Keratinocyte (primary cell): ENCODE measurements at regions not wholly inside any gene's neighbourhood (a gene's known extent, or its start where the extent isn't known, plus 50 kb on each side); places are given as distances from the start of the nearest gene placed in this dataset.
A peak's percentile ranks its signal among the peaks of the same experiment; 100 is the strongest.

Experiments
- DNase-seq: peaks from one replicate; pipeline ENCODE4 v3.0.0-alpha.2; 2011; ENCODE audit warnings: low read depth, missing footprints, low spot score
- FAIRE-seq: peaks from 2 replicates; lab custom pipeline; 2011; peaks lifted over from hg19 to GRCh38; lab: Jason Lieb, UNC
- H2AFZ ChIP-seq: 2 replicates; pipeline ENCODE4 v1.6.0; 2012; ENCODE audit warnings: low read length, control low read depth, inconsistent platforms; ENCODE audit not compliant: control insufficient read depth
- H3K27ac ChIP-seq: 2 replicates; pipeline ENCODE4 v1.5.1; 2011; ENCODE audit warnings: low read length; ENCODE audit not compliant: control insufficient read depth, insufficient read depth
- H3K27me3 ChIP-seq: 3 replicates; pipeline ENCODE4 v1.6.0; 2011; ENCODE audit warnings: low read length; ENCODE audit not compliant: control insufficient read depth, insufficient read depth; ENCODE audit errors: extremely low read depth
- H3K36me3 ChIP-seq, 2 experiments: 2 replicates in 1 of 2; 3 replicates in 1 of 2; pipeline ENCODE4 v1.5.1; 2011; ENCODE audit warnings: low read length in 2 of 2, mild to moderate bottlenecking in 1 of 2; ENCODE audit not compliant: control insufficient read depth in 2 of 2, insufficient read depth in 2 of 2; ENCODE audit errors: extremely low read depth in 1 of 2
- H3K4me1 ChIP-seq: 3 replicates; pipeline ENCODE4 v1.5.1; 2011; ENCODE audit warnings: low read length; ENCODE audit not compliant: control insufficient read depth, insufficient read depth; ENCODE audit errors: extremely low read depth
- H3K4me2 ChIP-seq: 3 replicates; pipeline ENCODE4 v1.6.0; 2011; ENCODE audit warnings: low read depth, low read length; ENCODE audit not compliant: control insufficient read depth, insufficient read depth; ENCODE audit errors: extremely low read depth
- H3K4me3 ChIP-seq, 3 experiments: fragments of 200-600 bp in 1 of 3; sonication (generic) in 1 of 3; 2 replicates in 2 of 3; 3 replicates in 1 of 3; pipeline ENCODE4 v1.5.1; 2011 to 2016; ENCODE audit warnings: low read length in 3 of 3, mild to moderate bottlenecking in 3 of 3, control low read depth in 2 of 3, inconsistent platforms in 1 of 3, low read depth in 1 of 3, mixed read lengths in 1 of 3, mixed run types in 1 of 3, moderate library complexity in 1 of 3; ENCODE audit not compliant: control insufficient read depth in 2 of 3, insufficient read depth in 2 of 3; ENCODE audit errors: extremely low read depth in 1 of 3
- H3K79me2 ChIP-seq: 2 replicates; pipeline ENCODE4 v1.6.0; 2012; ENCODE audit warnings: low read length; ENCODE audit not compliant: control insufficient read depth, insufficient read depth
- H3K9ac ChIP-seq: 3 replicates; pipeline ENCODE4 v1.6.0; 2011; ENCODE audit warnings: low read length; ENCODE audit not compliant: control insufficient read depth, insufficient read depth; ENCODE audit errors: extremely low read depth
- H3K9me1 ChIP-seq: 3 replicates; pipeline ENCODE4 v1.6.0; 2011; ENCODE audit warnings: low read length; ENCODE audit not compliant: control insufficient read depth, insufficient read depth; ENCODE audit errors: extremely low read depth
- H3K9me3 ChIP-seq: 2 replicates; pipeline ENCODE4 v1.5.1; 2012; ENCODE audit warnings: low read depth, low read length; ENCODE audit not compliant: control insufficient read depth
- H4K20me1 ChIP-seq: 3 replicates; pipeline ENCODE4 v1.6.0; 2011; ENCODE audit warnings: low read length; ENCODE audit not compliant: control insufficient read depth, insufficient read depth; ENCODE audit errors: extremely low read depth
- EZH2 ChIP-seq: IDR thresholded peaks from one replicate; pipeline ENCODE4 v1.6.1; 2012; ENCODE audit warnings: inconsistent platforms, mild to moderate bottlenecking, low read length, moderate library complexity
- dilution Hi-C: fragments of 300-500 bp; cut with MboI; formaldehyde crosslinking; loops from one replicate; pipeline ENCODE4 v1.7.0; 2020; ENCODE audit warnings: low sequenced_read_pairs; ENCODE audit not compliant: extremely low pct_ligation_motif_present
- TF ChIP-seq, protein P1 (sequence below), 3 experiments: IDR thresholded peaks in 1 of 3; conservative IDR thresholded peaks in 1 of 3; optimal IDR thresholded peaks in 1 of 3; 2 replicates in 2 of 3; 3 replicates in 1 of 3; pipeline versions ENCODE3 to v1.5.1; 2011; ENCODE audit warnings: low read length in 3 of 3, mild to moderate bottlenecking in 3 of 3, moderate library complexity in 2 of 3, control low read depth in 1 of 3, inconsistent platforms in 1 of 3; ENCODE audit not compliant: insufficient read depth in 2 of 3; ENCODE audit errors: extremely low read depth in 1 of 3

DNA sequence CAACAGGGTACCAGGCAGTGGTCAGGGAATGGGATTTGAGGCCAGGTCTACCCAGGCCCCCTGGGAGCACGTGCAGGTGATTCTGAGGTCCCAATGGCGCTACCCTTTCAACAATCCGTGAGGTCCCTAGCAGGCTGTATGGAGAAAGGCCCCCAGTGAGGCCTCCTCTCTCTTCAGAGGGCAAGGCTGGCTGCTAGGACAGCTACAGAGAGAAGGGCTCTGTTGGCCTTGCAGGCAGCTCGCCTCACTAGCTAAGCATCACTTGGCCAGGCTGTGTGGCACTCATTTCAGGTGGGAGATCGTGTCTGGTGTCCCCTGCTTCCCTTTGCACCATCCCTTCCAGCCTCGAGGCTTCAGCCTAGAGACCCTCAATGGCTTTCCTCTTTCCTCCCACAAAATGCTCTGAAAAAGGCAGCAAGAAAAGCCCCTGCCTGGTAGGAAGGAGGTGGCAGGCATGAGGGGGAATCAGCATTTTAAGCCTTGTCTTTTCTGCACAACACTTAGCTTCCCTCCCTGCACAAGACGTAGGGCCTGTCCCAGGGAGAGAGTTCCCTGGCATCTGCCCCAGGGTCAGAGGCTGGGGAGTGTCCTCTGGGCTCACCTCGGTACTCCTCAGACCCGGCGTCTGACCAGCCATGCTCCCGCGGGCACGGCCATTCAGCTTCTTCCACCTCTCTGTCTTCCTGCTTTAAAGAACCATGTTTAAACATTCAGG lies 111.8 kb downstream of the ASB7 start:
- no peaks in the 10 kb centered on the region for H3K79me2 ChIP-seq
- peak overlapping the region; percentile 27 for H3K4me2 ChIP-seq
- FAIRE-seq (peak; percentile 48), DNase-seq (no peak)
- H4K20me1 ChIP-seq: no peaks in the 10 kb centered on the region
- no peak overlapping the region for H3K4me3 ChIP-seq
- TF ChIP-seq, protein P1, sequence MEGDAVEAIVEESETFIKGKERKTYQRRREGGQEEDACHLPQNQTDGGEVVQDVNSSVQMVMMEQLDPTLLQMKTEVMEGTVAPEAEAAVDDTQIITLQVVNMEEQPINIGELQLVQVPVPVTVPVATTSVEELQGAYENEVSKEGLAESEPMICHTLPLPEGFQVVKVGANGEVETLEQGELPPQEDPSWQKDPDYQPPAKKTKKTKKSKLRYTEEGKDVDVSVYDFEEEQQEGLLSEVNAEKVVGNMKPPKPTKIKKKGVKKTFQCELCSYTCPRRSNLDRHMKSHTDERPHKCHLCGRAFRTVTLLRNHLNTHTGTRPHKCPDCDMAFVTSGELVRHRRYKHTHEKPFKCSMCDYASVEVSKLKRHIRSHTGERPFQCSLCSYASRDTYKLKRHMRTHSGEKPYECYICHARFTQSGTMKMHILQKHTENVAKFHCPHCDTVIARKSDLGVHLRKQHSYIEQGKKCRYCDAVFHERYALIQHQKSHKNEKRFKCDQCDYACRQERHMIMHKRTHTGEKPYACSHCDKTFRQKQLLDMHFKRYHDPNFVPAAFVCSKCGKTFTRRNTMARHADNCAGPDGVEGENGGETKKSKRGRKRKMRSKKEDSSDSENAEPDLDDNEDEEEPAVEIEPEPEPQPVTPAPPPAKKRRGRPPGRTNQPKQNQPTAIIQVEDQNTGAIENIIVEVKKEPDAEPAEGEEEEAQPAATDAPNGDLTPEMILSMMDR (optimal IDR thresholded peaks at IDR 0.05 in 1 of 3, IDR thresholded peaks at IDR 0.05 in 1 of 3, conservative IDR thresholded peaks at IDR 0.05 in 1 of 3; ENCODE audit: extremely low read depth in 1 of 3, insufficient read depth in 2 of 3, low read length in 3 of 3): no peak
- TF ChIP-seq EZH2: no peak
- dilution Hi-C loops: no loop called here
- H3K27me3 ChIP-seq: no peaks in the 10 kb centered on the region
- H3K27ac ChIP-seq: peak overlapping the region; percentile 100
- peaks cover 3% of the 10 kb centered on the region for H3K9me3 ChIP-seq
- no peaks in the 10 kb centered on the region for H3K36me3 ChIP-seq
- peaks cover 3% of the 10 kb centered on the region for H3K9me1 ChIP-seq
- no peak overlapping the region for H2AFZ ChIP-seq
- peak overlapping the region; percentile 96 for H3K9ac ChIP-seq
- peaks cover 29% of the 10 kb centered on the region for H3K4me1 ChIP-seq

DNA sequence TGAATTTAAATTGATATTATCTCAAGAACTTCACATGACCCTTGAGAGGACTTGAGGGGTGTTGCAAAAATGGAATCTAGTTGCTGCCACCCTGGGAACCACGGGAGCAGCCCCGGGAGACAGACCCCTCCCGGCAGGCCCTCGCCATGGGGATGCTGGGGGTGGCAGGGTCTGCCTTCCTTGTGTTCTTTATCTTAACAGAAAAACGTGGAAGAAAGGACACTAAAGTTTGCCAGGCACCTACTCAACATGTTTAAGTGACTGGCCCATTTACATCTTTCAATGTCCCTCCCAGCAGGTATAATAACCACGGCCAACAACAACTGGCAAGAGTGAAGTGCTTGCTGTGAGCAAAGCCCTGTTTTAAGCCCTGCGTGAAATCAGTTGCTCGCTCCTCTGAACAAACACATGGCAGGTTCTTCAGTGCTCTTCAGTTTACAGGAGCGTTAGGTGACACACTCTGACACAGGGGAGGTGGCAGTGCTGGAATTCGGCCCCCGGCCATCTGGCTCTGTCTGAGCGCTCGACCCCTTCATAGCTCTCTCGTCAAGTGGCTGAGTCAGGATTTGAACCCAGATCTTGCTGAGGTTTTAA lies 112.5 kb downstream of the ASB7 start:
- no peak overlapping the region for H3K4me3 ChIP-seq
- H3K27me3 ChIP-seq: no peaks in the 10 kb centered on the region
- peaks cover 3% of the 10 kb centered on the region for H3K9me1 ChIP-seq
- no peaks in the 10 kb centered on the region for H3K36me3 ChIP-seq
- peaks cover 3% of the 10 kb centered on the region for H3K9me3 ChIP-seq
- no peak overlapping the region for H3K4me2 ChIP-seq
- no peak for DNase-seq
- no peaks in the 10 kb centered on the region for H3K79me2 ChIP-seq
- H3K9ac ChIP-seq: peak overlapping the region; percentile 96
- peaks cover 29% of the 10 kb centered on the region for H3K4me1 ChIP-seq
- H2AFZ ChIP-seq: no peak overlapping the region
- no peaks in the 10 kb centered on the region for H4K20me1 ChIP-seq
- H3K27ac ChIP-seq: peak overlapping the region; percentile 100
- peak; percentile 51 for FAIRE-seq
- dilution Hi-C loops: no loop called here
- TF ChIP-seq EZH2: no peak
- TF ChIP-seq, protein P1 (optimal IDR thresholded peaks at IDR 0.05 in 1 of 3, IDR thresholded peaks at IDR 0.05 in 1 of 3, conservative IDR thresholded peaks at IDR 0.05 in 1 of 3; ENCODE audit: extremely low read depth in 1 of 3, insufficient read depth in 2 of 3, low read length in 3 of 3): no peak
